ENCODE measurements at regions not wholly inside any gene's neighbourhood (a gene's known extent, or its start where the extent isn't known, plus 50 kb on each side); places are given as distances from the start of the nearest gene placed in this dataset.

DNA sequence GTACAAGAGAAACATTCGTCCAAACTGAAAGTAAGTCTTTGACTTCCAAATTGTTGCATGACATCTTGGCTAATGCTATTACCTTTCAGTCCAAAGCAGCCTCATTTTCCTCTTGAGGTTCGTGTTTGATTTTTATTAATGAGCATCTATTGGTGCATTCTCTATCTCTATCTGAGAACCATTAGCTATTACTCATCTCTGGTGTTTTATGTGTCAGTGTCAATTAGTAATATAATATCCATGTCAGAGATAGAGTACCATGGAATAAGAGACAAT lies 388.1 kb upstream of the GOT2 start:
- Mint-ChIP-seq H3K36me3 (no peaks in the 10 kb centered on the region), H3K4me1 (no peaks in the 10 kb centered on the region), H3K27me3 (ENCODE audit: low read depth) (no peaks in the 10 kb centered on the region), H3K9me3 (no peaks in the 10 kb centered on the region), H3K4me3 (no peak overlapping the region), H3K27ac (no peak overlapping the region)
- DNase-seq (ENCODE audit: low spot score in 2 of 2, unreplicated experiment in 2 of 2), result no peak
- TF ChIP-seq, protein P1, sequence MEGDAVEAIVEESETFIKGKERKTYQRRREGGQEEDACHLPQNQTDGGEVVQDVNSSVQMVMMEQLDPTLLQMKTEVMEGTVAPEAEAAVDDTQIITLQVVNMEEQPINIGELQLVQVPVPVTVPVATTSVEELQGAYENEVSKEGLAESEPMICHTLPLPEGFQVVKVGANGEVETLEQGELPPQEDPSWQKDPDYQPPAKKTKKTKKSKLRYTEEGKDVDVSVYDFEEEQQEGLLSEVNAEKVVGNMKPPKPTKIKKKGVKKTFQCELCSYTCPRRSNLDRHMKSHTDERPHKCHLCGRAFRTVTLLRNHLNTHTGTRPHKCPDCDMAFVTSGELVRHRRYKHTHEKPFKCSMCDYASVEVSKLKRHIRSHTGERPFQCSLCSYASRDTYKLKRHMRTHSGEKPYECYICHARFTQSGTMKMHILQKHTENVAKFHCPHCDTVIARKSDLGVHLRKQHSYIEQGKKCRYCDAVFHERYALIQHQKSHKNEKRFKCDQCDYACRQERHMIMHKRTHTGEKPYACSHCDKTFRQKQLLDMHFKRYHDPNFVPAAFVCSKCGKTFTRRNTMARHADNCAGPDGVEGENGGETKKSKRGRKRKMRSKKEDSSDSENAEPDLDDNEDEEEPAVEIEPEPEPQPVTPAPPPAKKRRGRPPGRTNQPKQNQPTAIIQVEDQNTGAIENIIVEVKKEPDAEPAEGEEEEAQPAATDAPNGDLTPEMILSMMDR (IDR thresholded peaks at IDR 0.05; ENCODE audit: unreplicated experiment), result no peak

DNA sequence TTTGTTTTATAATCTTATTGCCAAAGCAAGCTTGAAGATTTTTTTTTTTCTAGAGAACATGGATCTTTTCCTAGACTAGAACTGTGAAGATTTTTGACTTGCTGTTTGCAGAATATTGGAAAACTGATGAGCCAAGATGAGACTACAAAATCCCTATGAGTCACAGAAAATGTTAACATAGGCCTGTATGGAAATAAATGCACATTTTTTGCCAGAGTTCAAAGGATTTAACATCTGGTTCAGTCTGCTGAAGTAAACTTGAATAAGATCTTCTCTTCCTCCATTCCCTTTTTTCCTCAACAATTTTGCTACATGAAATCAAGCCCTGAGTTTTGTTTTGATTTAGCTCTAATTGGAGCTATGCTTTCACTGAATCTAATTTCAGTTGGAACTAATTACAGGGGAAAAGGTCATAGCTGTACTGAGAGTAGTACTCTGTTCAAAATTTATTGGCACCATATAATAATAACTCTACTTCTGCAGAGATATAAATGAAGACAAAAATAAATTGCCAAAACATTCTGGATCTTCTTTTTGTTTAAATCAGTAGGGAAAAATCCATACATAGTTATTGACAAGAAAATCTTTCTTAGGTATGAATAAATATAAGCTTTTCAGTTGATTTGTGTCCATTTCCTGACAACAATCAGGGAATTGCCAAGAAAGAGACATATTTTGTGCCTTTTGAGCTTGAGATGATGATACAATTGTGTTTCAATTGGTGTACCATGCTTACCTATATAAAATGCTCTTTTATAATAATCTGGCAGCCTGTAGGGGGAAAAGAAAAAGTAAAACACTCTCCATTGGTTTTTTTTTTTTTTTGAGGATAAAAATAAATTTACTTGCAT lies 387.5 kb upstream of the GOT2 start:
- Mint-ChIP-seq H3K9me3 (no peaks in the 10 kb centered on the region), H3K4me1 (no peaks in the 10 kb centered on the region), H3K27ac (no peak overlapping the region), H3K27me3 (ENCODE audit: low read depth) (no peaks in the 10 kb centered on the region), H3K36me3 (no peaks in the 10 kb centered on the region), H3K4me3 (no peak overlapping the region)
- TF ChIP-seq, protein P1 (IDR thresholded peaks at IDR 0.05; ENCODE audit: unreplicated experiment), result no peak
- DNase-seq (ENCODE audit: low spot score in 2 of 2, unreplicated experiment in 2 of 2), result no peak

DNA sequence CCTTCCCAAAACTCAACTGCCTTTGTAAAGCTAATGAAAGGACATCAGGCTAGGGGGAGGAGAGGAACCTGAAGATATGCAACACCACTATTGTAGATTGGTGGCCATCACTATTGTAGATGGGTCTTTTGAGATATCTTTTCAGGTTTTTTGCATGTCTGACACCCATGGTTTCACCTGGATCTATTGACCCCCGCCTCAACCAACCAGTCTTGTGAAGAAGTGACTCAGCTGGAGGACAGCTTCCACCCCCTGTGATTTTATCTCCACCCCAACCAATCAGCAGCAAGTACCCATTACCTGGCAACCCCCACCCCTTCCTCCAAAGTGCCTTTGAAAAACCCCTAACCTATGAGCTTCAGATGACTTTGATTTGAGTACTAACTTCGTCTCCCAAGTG lies 382.6 kb upstream of the GOT2 start:
- H3K9me3 Mint-ChIP-seq, result no peaks in the 10 kb centered on the region
- H3K4me1 Mint-ChIP-seq, result no peaks in the 10 kb centered on the region
- no peak for DNase-seq (ENCODE audit: low spot score in 2 of 2, unreplicated experiment in 2 of 2)

DNA sequence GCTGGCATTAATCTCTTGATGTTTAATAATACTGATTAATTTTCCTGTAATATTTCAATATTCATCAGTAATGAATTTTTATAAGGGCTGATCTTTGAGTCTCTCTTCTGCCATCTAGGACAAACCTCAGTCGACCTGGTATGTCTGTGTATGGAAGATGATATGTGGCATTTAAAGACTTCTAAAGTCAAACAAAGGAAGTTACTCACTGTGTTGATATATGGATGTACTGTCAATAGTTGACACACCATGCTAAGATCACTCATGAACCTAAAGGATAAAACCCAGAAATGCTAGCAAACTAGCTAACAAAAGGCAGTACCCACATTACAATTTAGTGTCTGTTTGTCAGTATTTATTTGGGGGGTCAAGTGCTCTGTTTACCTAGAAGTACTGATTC lies 380.7 kb upstream of the GOT2 start:
- no peak for DNase-seq (ENCODE audit: low spot score in 2 of 2, unreplicated experiment in 2 of 2)
- no peak overlapping the region for H3K4me3 Mint-ChIP-seq
- H3K36me3 Mint-ChIP-seq, result no peaks in the 10 kb centered on the region
- TF ChIP-seq, protein P1 (IDR thresholded peaks at IDR 0.05; ENCODE audit: unreplicated experiment), result no peak
- no peak overlapping the region for H3K27ac Mint-ChIP-seq
- H3K4me1 Mint-ChIP-seq, result no peaks in the 10 kb centered on the region
- peaks cover 3% of the 10 kb centered on the region for H3K27me3 Mint-ChIP-seq (ENCODE audit: low read depth)
- no peaks in the 10 kb centered on the region for H3K9me3 Mint-ChIP-seq

More for the DNA sequence above, 382.6 kb upstream of the GOT2 start:
- Mint-ChIP-seq H3K27me3 (ENCODE audit: low read depth) (no peaks in the 10 kb centered on the region), H3K4me3 (no peak overlapping the region), H3K36me3 (no peaks in the 10 kb centered on the region), H3K27ac (no peak overlapping the region)
- TF ChIP-seq, protein P1 (IDR thresholded peaks at IDR 0.05; ENCODE audit: unreplicated experiment), result no peak

DNA sequence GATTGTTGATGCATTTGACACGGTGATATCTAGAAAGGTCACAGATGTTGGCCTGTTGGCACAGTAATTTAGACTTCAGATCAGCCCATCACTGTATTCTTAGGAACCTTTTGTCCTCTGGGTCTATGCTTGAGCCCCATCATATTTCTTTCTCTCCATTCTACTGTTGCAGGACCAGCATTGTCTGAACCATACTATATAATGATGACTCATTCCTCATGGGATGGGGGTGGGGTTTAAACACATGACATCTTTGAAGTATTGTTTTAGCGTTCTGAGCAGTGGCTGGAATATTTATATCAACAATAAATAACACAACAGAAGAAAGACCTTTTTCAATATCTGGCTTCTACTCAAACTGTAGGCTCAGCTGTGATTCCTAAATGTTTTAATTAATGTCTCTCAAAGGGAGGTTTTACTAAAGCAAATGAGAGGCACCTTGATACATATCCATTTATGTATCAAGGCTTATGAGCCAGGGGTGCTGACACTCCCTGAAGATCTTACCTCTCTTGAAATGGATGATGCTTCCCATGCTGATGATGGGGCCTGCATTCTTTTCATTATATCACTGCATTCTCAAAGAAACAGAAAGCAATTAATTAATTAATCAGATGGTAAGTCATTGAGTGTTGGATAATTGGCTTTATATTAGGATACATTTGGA lies 379.0 kb upstream of the GOT2 start:
- TF ChIP-seq, protein P1 (IDR thresholded peaks at IDR 0.05; ENCODE audit: unreplicated experiment), result no peak
- Mint-ChIP-seq H3K9me3 (no peaks in the 10 kb centered on the region), H3K36me3 (no peaks in the 10 kb centered on the region), H3K27me3 (ENCODE audit: low read depth) (peaks cover 6% of the 10 kb centered on the region), H3K4me3 (no peak overlapping the region), H3K4me1 (no peaks in the 10 kb centered on the region), H3K27ac (no peak overlapping the region)
- no peak for DNase-seq (ENCODE audit: low spot score in 2 of 2, unreplicated experiment in 2 of 2)
